ENCODE measurements at regions not wholly inside any gene's neighbourhood (a gene's known extent, or its start where the extent isn't known, plus 50 kb on each side); places are given as distances from the start of the nearest gene placed in this dataset.
"Not testable (repeated sequence)": the region's sequence is repeated elsewhere in the genome, so short reads cannot be mapped to it uniquely, and the experiment has no call there.

DNA sequence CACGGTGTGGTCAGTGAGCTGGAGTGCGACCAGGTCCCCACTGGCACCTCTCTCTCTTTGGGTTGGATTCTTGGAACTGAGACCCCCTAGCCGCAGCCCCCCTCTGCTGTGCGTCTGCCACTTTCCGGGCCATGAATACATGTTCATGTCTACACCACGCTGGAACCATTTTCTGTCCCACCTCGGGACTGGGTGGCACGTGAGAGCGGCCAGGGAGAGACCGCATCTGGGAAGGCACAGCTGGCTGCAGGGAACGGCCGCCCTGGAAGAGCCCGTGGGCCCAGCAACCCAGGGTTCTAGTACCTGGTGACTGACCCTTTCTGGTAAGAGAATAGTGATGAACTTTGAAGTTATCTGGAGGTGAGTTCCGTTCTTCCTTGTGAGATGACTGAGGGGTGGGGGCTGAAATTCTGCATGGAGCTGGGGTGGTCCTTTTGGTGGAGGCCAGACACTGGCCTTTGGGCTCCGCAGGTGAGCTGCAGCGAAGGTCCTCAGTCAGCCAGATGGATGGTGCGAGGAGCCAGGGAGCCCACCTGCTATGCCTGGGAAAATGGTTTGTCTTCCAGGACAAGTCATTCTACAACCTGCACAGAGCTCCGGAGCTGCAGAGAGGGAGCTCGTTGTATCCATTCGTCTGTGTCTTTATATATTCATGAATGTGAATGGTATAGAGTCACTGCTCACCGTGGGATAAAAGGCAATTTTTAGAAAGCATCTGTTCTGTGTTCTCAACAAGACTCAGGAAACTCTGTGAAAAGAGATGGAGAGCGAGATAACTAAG lies 223.5 kb downstream of the NDUFA10 start:
- no peak for DNase-seq

DNA sequence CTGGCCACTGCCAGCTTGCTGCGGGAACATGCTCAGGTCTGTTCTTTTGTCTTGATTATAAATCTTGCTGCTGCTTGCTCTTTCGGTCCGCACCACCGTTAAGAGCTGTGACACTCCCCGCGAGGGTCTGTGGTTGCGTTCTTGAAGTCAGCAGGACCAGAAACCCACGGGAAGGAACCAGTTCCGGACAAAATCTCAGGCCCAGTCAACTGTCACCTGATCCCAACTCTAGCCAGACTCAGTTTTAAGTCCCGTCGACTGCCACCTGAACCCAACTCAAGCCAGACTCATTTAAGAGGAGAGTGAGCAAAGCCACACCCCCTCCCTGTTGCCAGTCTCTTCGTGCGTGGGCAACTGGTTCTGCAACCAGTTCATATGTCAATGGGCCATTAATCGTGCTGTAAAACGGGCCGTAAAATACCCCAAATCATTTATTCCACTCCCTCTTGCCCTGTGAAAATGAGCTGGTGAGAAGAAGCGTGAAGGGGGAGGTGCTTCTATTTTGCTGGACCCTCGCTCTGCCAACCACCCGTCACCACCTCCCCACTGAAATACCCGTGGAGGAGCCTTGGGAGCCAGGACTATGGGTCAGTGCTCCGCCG lies 224.3 kb downstream of the NDUFA10 start:
- no peak for DNase-seq

DNA sequence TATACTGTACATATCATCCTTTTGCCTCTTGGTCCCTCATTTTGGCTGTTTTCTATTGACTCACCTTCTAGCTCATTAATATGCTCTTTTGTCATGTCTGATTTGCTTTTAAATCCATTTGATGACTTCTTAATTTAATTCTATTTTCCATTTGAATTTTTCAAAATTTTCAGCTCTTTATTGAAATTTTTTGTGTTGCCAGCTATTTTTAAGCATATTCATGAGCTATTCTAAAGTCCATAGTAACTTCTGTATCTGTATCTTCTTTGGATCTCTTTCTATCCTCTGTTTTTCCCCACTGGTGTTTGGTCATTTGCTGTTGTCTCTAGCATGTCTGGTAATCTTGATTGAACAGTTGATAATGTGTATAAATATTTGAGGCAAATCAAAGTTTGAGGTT lies 227.8 kb downstream of the NDUFA10 start:
- no peak for DNase-seq

DNA sequence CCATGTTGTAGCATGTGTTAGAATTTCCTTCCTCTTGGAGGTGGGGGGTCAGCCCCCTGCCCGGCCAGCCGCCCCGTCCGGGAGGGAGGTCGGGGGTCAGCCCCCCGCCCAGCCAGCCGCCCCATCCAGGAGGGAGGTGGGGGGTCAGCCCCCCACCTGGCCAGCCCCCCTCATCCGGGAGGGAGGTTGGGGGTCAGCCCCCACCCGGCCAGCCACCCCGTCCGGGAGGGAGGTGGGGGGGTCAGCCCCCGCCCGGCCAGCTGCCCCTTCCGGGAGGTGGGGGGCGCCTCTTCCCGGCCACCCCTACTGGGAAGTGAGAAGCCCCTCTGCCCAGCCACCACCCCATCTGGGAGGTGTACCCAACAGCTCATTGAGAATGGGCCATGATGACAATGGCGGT lies 229.4 kb downstream of the NDUFA10 start:
- not testable (repeated sequence) for DNase-seq

DNA sequence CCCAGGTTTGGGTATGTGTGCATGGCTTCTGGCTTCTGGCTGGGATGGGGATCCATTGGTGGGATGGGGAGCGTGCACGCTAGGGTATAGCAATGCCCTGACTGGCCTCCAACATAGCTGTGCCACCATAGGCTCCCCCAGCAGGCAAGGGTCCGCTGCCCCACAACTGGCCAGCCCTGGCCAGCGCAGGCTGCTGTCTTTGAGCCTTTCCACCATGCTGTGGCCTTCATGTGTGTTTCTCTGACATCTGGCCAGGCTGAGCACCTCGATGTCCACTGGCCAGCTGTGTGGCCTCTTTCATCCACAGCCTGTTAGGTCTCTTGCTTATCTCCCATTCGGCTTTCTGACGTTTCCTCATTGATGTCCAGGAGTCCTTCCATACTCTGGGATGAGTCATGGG lies 231.3 kb downstream of the NDUFA10 start:
- DNase-seq, result no peak

DNA sequence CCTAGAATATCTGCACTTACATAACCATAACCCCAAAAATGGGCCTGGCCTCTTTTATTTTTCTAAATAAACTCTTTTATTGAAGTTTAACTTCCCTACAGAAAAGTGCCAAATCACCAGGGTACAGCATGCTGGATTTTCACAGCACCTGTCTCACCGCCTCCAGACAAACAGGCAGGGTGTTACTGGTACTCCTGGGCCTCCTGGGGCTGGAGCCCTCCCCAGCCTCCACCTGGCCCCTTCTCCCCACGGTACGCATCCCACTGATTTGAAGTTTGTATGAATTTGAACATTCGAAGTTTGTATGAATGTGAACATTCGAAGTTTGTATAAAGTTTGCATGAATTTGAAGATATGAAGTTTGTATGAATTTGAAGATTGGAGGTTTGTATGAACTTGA lies 232.1 kb downstream of the NDUFA10 start:
- no peak for DNase-seq

DNA sequence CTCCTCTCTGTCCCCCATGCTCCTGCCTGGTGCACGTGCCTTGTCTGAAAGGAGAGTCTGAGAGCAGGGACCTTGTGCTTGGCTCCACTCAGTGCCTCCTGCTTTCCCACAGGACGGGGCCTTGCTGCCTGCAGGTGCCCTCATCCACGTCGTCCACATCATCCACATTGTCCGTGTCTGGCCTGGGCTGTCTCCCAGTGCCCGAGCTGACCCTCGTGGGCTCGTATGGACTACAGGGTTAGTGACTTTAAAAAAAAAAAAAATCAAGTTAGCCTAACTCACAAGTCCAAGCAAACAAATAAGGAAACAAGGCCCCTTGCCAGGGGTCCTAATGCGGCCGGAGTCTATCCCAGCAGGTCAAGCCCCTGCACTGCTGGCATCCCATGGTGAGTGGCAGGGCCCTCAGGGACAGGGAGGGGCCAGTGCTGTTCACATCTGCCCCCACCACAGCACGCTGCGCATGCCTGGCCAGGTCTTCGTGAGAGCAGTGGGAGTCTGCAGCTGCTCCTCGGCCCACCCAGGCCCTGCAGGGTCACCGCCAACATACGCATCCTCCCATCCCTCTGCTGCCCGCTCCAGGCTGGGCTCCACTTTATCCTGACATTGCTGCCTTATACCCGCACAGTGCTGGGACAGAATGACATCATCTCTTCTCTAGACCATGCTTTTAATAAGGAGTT lies 232.6 kb downstream of the NDUFA10 start:
- DNase-seq, result no peak

DNA sequence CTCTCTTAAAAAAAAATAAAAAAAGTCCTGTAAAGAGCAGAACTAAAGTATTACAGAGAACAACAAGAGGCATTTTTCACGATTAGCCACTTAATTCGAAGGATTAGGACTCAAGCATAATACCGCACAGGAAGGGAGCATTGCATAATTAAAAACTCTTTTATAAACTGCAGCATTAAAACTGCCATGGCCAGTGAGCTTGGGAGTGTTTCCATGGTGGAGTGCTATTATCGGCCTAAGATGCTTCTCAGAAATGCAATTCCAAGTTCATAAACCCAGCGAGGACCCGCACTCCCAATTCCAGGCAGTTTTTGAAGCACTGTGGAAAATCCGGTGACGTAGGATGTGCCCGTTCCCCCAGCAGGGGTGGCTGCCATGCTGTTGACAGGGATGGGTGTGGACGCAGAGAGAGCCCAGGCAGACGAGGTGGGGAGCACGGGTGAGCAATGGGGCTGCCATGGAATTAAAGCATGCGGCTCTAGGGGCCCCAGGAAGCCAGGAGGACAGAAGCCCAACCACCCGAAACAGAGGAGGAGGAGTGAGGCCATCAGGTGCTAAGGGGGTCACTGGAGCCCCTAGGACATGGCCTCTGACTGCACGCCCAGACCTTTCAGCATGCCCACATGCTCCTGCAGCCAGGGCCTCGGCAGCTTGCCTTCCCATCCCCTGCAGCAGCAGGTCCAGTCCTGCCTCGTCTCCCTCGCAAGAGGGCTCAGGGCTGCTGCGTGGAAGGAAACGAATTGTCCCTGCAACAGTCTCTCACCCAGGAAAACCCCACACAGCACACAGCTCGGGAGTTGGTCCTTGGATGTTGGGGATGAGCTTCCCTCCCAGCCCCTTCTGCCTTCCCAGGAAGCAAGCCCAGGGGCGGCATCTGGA lies 233.4 kb downstream of the NDUFA10 start:
- no peak for DNase-seq

DNA sequence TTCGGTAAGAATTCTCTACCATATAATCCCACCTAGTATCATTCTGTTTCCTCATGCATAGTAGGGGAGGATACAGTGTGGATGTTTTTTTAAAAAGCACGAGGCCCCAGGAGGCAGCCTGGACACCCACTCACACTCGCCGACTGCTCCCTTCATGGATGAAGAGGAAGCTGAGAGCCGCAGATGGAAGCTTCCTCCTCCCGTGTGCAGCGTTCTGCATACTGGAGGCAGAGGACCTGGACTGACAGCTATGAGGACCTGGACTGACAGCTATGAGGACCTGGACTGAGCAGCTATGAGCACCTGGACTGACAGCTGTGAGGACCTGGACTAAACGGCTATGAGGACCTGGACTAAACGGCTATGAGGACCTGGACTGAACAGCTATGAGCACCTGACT lies 234.4 kb downstream of the NDUFA10 start:
- DNase-seq, result no peak

DNA sequence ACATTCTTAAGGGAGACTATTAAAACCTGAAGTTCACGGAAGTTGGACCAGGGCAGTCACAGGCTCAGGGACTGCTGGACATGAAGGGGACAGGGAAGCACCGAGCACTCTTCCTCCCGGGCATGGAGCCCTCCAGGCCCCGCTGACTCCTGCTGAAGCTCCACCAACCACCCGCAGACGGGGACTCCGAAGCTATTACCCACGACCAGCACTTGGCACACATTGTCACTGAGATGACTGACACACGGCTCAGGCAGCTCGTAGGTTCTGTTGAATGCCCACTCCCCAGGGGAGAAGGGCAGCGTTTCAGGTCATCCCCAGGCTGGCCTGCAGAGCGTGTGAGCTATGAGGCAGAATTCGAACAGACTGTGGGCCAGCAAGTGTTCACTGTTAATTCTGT lies 234.8 kb downstream of the NDUFA10 start:
- no peak for DNase-seq

DNA sequence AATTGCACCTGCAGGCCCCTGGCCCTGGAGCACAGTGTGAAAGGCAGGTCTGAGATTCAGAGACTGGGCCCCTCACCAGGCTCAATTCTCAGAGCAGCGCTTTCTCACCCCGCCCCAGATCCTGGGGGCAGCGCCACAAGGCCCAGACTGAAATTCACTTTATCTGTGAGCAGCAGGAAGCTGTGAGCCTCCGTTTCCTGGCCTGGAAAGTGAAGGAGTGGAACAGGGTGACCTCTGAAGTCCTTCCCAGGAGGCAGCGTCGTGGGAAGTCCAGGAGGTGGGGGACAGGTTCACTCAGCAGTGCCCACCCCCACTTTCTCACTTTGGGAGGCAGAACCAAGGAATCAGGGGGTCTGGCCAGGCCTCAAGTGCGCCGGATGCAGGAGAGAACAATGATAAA lies 235.4 kb downstream of the NDUFA10 start:
- no peak for DNase-seq

DNA sequence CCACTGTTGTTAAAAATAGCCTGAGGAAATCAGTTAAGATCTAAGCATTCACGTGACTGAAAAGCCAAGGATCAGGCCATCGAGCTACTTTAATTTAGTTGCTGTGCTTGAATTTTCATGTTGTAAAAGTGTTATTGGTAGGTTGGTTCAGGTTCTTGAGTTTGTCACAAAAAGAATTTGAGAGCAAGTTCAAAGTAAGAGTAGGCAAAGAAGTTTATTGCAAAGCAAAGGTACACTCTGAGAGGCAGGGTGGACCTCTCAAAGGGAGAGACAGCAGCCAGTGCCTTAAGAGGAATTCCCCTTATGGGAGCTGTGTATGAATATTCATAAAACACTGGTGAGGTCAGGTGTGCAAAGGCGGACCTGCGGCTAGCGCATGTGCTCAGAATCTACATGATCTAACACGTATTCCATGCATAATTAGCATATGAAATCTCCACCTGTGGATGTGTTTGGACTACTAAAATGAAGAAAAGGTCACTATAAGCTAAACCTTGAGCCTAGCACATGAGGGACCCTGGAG lies 236.5 kb downstream of the NDUFA10 start:
- DNase-seq, result no peak

DNA sequence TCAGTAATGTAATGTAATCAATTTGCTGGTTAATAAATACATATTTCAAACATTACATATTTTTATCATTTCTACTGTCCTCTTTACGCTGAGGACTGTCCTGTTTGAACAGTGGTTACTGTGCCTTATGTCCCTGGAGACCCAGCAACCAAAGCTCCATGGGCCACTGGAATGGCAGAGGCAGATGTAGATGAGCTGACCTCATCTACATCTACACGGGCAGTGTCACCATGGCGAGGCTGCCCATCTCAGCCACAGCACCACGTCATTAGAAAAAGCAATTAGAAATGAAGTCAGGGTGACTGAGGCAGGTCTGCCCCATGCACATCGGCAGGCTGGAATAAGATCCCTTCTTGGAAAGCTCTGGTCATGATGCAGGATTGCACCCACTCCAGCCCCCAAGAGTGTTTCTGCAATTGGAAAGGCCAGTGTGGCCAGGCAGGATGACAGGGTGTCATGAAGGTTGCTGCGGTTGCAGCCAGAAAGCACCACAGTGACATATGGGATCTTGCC lies 237.5 kb downstream of the NDUFA10 start:
- no peak for DNase-seq

DNA sequence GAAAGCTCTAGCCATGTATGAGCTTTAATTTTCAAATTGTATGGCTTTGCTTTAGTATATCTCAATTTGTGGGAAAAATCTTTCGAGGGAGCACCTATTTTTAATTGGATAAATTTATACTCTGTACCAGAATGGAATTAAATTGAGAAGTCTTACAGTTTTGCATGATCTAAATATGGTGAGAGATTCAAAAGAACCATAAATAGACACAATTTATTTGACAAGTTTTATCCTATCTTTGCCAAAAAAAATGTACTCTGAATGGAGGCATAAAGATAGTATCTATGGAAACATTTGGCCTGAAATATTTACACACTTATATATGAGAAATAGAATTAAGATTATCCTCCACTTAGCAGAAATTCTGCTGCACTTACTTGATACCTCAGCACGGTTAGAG lies 238.4 kb downstream of the NDUFA10 start:
- DNase-seq, result no peak

DNA sequence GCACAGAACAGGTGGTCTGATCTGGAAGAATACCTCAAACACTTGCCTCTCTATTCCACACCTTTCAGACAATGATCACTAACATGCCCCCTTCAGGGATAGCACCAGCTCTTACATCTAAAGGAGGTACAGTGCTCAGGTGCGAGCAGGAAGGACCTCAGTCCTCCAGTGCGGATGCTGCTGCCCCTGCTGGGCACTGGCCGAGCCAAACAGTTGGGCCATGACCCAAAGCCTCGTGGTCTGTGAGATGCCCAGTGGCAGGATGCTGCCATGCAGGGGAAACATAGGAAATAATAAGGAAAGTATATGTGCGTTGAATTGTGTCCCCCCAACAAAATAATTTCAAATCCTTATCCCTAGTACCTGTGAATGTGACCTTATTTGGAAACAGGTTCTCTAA lies 243.7 kb downstream of the NDUFA10 start:
- no peak for DNase-seq

DNA sequence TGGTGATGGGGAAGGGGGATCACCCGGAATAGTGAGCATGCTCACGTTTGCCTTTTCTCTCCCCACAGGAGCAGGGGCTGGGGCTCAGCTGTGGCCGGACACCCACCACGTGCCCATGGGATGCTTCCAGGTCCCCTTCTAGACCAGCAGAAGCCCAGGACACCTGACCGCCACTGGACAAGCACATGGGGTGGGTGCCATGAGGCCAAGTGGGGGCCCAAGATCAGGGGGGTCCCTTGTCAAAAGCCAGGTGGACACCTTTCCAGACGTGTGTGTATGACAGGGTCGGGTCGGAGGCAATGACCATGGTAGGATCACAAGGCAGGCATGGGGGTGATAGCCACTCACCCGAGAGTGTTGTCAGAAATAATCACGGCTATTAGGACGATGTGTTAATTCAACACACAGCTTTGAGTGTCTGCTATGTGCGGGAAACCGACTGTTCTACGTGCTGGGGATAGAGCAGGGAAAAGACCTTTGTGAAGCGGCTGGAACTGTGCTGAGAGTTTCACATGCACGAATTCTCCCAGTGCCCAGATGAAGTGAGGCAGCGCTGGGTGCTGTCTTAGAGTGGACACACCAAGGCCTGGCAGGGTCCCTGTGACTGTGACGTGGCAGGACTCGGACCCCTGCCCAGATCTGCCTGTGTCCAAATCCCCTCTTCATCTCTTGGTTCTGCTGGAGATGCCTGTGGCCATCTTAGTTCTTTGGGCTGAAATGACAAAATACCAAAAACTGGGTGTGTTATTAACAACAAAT lies 244.7 kb downstream of the NDUFA10 start:
- DNase-seq, result no peak

DNA sequence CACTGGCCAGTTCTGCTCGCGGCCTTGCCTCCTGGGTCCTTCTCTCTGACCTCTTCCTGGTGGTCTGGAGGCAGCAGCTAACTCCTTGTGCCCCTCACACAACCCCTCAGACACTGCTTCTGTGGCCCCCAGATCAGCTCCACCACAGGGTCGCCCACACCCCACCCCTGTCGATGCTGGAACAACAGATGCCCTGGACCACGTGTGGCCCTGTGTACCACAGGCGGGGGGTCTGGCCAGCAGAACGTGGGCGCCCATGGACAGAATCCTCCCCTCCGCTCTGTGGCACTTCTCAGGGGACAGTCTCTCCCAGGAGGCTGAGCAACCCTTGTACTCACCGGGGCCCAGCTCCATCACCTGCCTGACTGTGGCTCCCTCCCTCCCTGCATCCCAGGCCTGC lies 245.6 kb downstream of the NDUFA10 start:
- no peak for DNase-seq

DNA sequence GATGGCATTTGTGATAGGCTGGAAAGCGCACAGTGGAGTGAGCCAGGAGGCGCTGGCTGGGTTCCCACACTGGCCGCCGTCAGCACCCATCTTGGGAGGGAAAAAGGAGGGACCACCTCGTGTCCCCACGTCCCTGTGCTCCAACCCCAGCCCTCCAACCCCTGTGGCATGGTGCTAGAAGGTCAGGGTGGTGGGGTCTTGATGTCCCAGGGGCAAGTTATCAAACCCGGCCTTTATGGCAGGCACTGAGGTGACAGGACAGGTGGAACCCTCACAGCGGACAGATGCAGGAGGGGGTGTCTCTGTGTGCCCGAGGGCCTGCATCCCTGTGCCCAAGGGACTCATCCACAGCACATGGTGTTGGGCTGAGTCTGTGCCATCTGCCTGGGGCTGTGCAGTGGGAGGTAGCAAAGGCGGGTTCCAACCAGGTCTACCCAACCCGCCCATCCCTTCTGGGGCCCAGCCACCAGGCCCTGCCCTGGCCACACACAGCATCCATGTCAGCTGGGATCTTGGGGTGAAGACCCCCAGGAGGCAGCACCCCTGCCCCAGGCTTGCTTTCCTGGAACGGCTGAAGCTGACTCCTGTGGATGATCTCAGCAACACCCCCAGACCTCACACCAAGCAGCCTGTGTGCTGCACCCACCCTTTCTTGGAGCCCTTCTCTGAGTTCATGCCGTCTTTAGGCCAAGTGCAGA lies 246.1 kb downstream of the NDUFA10 start:
- no peak for DNase-seq

DNA sequence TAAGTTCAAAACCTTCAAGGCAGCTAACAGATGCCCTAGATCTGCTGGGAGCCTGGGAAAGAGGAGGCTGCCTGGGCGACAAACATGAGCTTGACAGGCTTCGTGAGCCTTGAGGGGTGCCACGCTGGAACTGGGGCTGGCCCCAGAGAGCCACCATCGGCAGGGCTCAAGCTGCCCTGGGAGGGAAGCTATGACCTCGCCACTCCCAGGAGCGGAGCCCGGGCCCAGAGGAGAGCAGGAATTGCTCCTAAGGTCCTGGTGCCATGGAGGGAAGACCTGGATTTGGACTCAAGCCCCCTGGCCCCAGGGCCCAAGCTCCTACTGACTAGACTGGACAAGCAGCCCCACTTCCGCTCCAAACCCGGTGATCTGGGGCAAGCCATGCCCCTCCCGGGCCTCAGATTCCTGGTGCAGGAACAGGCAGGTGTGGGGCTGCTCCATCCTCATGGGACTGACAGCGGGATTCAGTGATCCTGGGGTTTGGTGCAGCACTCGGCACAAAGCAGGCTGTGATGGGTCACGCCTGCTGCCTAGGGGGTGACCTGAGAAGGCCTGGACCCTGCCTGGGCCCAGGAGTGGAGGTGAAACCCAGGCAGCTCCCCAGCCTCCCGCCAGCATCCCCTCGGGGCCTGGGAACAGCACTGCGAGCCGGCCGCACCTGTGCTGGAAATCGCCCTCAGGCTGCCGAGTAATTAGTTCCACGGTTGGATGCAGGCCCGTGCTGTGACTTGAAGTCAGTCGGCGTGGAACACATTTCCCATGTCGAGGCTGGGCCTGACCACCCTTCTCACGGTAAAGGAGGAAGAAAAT lies 246.9 kb downstream of the NDUFA10 start:
- DNase-seq, result no peak

DNA sequence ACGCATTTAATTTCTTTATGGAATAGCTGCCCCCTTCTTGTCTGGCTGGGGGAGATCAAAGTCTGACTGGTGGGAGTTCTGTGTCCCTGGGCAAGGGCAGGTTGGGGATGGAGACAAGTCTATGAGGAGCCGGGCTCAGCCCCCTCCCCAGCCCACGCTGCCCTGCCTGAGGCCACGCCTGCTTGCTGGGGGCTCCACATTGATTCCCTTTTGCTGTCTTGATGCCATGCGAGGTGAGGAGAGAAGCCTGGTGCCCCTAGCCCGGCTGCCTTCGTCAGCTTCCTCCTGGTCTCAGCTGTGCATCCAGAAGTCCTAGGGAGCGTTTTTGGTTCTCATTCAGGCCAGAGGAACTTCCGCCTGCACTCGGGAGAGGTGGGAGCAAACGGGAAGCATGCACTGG lies 247.9 kb downstream of the NDUFA10 start:
- DNase-seq, result no peak
